CD4-positive, alpha-beta T cell treated with Interleukin-4 for 4 hours (primary cell): ENCODE measurements at regions not wholly inside any gene's neighbourhood (a gene's known extent, or its start where the extent isn't known, plus 50 kb on each side); places are given as distances from the start of the nearest gene placed in this dataset.

Experiments
- DNase-seq: peaks from one replicate; pipeline ENCODE4 v3.0.0-alpha.2; 2020

DNA sequence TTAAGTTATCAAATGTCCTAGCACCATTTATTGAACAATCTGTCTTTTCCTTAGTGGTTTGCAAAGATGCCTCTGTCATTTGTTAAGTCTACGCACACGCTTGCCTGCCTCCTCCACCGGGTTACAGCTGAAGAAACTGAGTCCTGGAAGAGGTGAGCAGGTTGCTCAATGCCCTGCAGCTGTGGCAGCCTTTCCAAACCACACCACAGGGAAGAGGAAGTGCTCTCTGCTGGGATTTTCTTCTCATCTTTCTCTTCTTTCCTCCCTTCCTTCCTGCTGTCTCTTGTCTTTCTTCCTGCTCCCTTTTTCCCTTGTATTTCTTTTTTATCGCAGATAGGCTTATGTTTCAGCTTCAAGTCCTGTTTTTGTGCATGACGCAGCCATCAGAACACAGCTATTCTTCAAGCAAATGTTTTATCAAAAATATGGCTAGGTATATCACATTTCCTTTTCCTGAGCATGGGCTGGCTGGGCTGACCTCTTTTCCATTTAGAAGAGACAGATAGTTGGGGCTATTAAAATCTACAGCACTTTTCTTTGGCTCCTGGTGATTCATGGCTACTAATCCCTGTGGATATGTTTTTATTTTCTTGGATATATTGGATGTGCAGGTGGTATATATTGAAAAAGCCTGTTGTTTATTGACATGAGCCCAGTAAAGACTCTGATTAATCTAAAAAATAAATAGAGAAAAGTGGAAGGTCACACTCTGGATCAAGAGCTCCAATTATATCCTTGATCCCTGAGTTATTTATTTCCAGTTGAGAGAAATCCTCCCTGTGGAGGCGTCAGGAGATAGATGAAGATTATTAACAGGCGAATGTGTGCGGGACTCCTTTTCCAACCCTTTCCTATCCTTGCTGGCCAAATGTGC is 214.6 kb downstream of the TSN start:
- no peak for DNase-seq

DNA sequence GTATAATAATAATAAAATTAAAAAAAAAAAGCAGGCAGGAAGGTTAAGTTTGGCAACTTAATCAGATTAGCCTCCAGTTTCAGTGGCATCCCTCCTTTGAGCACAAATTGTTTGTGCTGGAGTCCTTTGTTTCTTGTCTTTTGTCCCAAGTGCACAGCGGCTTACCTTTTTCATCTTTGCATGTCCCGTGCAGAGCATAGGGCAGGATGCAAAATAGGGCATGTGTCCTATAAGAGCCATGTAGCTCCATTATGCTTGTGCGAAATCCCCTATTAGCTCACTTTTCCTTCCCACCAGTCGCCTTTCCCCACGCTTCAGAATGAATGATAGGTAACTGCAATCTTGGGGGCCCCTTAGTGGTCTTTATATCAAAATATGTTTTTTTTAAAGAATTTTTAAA is 216.8 kb downstream of the TSN start:
- DNase-seq, result no peak

DNA sequence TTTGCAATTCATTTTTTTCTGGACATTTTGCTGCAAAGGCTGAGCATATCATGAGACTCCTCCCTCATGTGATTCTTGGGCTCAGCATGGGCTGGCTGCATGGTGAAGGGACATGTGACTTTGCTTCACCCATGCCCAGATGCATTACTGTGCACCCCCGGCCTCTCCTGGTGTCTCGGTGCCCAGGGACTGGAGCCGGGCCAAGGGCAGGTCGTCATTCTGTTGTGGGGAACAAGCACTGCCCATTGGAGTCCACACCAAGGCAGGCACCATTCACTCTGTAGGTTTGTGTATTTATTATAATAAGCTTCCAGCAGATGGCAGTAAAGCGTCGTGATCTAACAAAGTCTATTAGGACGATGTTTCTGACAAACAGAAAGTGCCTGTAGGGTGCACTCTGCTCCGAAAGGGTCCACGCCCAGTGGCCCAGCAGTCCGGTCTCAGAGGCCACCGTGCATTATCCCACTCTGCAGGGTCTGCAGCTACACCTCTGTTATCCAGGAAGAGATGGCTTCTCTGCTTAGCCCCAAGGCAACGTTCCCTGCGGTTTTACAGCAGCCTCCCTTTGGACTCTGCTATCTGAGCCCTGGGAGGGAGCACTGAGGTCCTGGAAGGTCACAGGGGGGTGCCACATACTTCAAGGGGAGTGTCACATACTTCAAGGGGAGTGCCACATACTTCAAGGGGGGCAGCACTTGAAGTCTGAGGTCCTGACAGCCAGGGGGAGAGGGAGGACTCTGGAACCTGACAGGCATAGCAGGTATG is 219.6 kb downstream of the TSN start:
- peak; percentile 65 for DNase-seq

DNA sequence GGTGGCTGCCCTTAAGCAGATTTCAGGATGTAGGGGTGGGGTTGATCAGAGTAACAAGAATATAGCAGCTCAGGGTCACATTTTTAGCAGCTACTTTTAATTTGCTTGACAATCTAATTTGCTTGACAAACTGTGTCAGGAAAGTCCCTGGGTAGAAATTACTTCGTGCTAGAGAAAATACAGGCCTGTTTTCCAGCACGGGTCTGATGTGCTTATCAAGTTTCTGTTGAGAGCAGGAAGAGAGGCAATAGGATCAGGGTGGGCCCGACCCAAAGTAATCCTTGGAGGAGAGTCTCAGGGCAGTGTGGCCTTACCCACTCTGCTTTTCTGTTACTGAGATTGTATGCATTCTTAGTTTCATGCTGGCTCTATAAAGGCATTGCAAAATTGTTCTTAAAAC is 221.5 kb downstream of the TSN start:
- no peak for DNase-seq

DNA sequence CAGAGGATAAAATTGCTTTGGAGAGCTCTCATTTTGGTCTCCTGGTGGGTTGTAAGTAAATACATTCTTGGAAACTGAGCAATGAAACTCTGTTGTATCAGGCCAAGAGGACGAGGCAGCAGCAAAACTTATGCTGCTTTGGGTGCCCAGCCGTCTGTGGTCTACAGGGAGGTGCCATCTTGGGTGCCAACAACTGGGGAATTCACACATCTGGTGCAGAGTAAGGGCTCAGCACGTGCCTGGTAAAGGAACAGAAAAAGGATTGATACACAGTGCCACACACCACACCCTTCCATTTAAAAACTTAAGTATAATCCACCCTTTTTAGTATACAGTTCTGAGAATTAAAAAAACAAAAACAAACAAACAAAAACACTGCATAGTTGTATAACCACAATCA is 221.9 kb downstream of the TSN start:
- DNase-seq, result no peak

DNA sequence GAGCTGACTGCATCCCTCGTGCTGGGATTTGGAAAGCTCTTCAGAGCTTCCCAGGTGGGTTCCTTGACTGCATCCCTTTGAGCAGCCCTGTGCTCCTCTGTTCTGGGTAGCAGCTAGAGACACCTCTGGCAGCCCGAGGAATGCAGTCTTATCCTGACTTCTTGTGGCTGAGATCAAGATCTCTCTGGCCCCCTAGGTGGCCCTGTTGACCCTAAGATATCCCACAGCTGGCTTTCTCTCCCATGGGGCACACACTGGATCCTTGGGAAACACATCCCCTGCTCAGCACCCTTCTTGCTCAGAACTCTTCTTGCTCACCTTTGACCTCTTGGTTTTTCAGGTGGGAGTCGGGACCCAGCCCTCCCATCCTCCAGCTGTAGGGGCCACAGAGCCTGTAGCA is 237.2 kb downstream of the TSN start:
- DNase-seq, result no peak

DNA sequence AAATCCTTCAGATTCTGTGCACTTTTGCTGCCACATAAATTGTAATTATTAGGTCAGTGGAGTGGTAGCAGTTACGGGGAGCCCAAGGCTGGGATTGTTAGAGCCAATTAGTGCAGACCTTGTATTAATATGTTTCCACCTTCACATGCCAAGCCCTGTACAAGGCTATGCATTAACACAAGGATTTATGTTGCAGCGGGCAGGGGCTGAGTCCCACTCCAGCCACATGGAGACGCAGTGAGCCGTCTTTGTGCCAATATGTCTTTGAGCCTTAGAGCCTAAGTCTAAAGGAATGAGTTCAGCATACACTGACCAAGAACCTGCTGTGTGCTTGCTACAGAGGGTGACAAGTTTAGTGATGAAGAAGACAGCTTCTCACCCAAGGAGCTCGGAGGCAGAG is 238.2 kb downstream of the TSN start:
- no peak for DNase-seq

DNA sequence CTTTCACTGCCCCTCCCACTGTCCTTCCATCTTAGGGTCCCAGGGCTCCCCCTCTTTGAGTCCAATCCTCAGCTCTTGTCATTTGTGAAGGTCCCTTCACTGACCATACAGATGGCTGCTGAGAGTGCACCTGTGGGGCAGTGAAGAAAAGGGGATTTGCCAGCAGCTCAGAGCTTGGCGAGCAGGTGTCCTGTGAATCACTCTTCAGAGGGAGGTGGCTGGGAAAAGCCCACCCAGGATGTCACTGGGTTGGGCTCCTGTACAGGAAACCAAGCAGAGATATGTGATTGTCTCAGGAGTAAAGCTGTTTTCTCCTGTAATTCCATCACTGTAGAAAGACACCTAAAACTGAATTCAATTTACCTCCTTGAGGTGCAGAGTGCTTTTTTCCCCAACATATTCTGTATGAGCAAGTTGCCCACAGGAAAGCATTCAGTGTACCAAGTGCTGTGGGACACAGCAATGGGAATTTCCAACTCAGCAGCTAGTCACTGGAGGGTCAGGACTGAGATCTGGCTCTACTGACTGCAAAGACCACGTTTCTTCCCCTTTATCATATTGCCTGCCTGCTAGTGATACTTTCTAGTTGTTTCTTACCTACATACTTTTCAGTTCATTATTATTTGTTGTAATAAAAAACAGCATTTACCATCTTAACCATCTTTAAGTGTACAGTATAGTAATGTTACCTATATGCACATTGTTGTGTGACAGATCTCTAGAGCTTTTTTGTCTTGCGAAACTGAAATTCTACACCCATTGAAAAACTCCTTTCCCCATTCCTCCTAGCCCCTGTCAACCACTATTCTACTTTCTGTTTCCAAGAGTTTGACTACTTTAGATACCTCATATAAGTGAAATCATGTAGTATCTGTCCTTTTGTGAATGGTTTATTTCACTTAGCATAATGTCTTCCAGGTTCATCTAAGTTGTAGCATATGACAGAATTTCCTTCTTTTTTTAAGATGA is 239.1 kb downstream of the TSN start:
- no peak for DNase-seq

DNA sequence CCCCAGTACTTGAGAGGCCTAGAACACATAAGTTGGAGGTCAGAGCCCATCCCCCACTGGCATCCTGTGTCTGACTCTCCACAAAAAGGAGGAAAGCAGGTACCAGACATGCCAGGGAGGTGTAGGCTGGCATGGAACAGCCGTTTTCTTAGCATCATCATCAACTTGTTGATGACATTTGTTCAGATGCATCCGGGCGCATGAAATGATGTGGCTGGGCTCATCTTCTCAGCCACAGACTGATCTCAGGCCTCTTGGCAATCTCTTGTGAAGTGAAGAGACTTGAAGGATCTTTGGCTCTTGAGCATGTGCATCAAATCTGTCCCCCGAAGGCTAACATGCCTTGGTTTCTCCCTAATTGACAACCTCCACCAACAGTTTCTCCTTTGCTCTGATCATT is 243.3 kb downstream of the TSN start:
- DNase-seq, result no peak

DNA sequence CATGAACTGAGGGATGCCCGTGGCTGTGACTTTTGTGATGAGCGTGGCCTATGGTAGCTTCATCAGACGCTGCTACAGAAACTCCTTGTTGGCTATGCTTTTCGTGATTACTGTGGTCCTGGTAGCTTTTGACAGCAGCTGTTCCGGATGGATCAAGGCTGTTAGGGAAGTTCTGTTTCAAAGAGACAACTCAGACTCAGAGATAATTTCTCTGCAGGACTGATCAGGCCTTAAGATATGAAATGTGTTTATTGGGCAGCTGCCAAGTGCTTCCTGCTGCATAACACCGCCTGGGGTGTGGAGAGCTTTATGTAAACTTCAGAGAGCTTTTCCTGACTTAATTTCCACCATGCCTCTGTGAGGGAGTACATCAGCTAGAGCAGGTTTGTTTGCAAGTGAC is 243.8 kb downstream of the TSN start:
- no peak for DNase-seq

DNA sequence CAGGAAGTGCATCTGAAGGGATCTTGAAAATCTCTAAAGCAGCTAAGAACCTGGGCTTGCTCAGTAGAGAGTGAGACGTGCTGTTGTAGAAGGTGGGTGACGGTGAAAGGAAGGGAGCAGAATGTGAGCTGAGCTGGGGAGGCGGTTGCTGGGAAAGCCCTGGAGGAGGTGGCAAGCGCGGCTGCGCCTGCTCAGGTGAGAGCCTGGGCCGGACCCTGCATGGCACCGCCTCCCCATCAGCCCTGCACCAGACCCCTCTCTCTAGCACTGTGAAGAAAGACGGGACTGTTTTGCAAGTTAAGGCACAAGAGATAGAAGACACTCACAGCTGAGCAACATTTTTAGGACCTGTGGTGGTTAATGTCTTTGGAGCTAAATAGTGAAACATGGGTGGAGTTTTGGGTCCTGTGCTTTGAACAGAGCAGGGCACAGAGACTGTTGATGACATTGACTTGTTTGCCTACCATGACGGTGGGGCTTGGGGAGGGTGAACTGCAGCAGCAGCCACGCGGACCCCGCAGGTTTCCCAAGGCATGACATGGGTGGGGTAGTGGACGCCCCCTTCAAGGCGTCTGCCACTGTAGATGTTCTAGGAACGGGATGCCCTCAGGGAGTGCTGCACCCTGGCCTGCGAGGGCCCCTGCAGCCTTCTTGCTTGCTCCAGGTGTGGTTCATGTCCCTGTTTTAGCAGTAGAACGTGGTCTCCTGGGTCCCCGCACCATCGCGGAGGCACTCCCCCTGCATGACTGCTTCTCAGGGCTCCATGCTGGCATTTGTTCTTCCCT is 245.3 kb downstream of the TSN start:
- no peak for DNase-seq

DNA sequence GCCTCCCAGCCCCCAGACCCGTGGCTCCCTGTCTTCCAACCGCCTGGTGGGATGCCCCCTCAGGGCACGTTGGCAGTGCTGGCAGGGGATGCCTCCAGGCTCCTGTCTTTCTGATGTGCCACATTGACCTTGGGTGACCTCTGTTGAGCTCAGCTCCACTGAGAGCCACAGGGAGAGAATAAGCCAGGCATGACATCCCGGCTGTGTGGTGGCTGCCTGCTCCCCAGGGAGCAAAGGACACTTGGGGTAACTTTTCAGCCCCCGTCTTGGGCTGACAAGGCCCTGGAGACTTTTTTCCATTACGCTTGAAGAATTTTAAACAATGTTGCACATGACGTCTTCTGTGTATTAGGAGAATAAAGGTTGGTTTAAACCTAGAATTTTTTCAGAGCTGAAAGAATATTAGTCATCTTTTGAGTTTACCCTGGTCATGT is 246.0 kb downstream of the TSN start:
- DNase-seq, result no peak

DNA sequence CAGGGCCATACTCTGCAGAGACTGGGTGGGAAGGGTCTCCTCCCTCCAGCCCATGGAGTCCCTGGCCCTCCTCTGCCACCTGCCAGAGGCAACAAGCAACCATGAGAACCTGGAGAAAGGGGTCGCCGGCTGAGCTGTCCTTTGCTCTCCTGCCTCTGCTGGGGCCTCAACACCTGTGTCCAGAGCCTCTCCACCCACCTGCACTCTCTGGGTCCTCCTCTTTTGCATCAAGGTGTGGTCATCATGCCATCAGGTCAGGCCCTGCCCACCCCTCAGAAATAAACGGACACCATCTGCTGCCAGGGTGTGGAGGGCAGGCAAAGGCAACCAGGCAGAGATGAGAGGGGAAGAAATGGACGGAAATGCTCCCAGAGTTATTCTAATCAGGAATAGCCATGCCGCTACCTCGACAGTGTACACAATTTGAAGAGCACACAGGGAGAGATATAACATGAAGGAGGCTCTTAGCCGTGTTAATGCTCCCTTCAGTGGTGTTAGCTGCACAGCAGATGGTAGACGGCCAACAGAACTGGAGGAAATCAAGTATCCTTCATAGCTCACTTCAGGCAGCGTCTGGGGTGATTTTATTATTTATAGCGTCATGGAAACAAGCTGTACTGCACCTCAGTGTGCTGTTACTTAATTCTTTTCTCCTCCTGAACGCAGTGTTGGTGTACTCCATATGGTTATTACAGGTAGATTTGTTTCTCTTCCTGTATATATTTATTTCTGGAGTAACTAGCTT is 247.9 kb downstream of the TSN start:
- no peak for DNase-seq

DNA sequence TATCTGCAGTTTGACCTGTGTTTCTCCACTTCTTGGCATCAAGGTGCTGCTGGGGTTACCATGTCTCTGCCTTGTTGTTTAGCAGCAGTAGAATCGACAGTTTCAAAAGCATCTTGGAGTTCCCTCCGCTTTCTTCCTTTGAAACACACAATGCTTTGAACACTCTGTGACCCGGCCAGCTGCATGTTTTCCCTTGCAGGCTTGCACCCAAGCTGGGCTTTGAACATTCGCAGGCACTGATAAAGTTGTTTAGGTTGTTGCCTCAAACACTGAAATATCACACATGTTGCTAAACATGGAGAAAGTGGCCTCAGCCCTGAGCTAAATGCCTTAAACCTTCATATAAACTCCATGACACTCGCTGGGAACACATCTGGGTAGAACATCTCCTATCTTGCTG is 251.7 kb downstream of the TSN start:
- no peak for DNase-seq

DNA sequence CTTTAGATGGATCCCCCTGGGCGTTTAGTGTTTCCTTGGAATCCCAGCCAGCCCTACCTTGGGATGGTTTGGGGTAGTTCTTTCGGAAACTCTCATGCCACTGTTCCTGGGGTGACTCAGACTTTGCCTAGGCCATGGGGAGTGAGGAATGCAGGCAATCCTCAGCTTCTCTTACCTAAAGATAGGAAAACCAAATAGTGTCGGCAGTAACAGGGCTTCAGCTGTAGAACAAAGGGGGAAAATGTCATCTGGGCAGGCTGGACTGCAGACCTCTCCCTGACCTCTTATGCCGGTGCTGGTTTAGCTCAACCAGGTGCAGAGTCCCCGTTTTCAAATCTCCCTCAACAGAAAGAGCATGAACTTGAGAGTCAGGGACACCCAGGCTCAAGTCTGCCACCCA is 252.1 kb downstream of the TSN start:
- DNase-seq, result no peak

DNA sequence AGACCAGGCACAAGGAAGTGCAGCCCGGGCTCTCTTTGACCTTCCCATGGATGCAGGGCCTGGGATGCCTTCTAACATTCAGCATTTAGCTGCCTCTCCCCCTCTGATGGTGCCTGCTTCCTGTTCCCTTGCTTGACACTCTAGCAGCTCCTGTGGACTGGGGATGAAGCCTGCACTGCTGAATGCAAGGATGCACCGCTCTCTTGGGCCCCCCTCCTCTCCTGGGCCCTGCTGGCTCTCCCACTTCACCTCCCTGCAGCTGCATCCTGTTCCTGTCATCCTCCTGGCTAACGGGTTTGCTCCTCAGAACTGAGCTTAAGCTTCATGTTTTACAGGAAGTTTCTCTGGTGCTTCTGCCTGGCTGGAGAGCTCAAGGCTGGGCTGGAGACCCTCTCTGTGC is 254.1 kb downstream of the TSN start:
- no peak for DNase-seq

DNA sequence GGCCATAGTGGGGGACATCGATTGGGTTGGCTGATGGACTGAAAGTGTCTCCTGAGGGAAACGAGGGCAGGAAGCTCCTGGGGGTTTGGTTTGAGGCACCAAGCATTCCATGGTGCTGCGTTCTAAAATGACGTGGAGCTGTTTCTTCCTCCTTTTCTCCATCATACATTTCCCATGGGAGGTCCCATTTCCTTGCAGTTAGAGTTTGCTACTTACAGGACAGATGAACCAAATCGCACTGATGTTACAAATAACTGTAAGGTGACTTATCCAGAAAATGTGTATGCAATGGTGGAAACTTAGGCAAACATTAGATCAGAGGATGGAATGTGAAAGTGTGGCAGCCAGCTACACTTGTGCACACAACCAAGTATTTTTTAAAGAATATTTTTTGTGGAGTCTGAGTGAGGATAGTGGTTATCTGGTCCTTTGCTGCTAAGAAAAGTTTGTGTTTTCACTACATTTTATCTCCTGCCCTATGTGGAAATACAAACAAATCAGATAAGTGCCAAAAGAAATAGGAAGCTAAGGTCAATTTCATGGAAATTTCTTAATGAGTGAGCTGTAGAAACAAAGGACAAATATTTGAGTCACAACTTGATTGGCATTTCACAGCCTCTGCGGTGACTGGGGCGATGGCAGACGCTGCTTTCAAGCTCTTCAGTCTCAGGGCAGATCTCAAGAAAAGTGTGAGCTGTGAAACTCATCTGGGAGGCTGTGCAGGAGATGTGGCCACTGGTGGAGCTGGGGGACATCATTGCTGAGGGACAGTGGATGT is 256.2 kb downstream of the TSN start:
- DNase-seq, result no peak

DNA sequence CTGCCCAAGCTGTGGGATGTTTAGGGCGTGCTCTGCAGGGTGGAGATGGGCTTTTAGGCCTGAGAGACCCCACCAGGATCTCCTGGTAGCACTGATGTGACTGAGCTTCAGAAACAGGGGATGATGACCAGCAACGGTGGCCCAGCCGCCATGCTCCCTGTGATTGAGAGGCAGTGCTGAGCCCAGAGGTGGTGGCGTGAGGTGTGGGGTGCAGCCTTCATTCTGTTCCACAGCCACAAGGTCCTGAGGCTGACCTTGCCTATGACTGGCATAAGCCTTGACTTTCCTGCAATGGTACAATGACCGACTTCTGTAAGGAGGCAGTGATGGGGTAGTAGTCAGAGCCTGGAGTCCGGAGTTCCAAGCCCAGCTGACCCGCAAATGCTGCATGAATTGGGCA is 263.3 kb downstream of the TSN start:
- no peak for DNase-seq

DNA sequence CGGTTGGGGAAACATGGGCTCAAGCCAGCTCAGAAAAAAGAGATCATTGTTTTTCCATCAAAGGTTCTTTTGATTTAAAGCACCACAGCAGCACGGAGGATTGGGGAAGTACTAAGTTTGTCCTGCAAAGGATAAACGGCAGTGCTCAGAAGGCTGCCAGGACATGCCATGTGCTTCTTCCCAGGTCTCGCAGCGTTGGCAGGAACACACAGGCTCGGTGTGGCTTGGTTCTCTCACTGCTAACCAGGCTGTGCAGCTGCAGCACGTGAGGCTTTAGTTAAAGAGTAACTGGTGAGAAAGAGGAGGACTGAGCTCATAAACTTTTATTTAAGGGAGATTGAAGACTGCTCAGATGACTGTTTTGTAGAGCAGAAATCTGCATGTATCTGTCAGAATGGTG is 264.3 kb downstream of the TSN start:
- DNase-seq, result no peak

DNA sequence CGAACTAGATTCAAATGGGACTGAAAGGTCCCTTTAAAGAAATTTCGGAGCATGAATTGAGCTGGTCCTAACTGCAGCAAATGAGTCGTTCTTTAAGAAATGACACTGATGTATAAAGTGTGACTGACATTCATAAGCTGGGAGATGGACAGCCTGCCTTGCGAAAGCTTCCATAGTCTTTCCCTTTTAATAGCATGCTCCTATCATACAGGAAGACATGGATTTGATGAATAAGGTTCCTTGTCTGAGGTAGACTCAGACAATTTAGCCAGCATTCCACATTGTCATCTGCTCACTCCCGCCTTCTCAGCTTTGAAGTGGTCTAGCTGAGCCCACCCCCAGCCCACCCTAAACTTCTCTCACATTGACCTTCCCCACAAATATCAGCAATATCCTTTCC is 264.9 kb downstream of the TSN start:
- no peak for DNase-seq

DNA sequence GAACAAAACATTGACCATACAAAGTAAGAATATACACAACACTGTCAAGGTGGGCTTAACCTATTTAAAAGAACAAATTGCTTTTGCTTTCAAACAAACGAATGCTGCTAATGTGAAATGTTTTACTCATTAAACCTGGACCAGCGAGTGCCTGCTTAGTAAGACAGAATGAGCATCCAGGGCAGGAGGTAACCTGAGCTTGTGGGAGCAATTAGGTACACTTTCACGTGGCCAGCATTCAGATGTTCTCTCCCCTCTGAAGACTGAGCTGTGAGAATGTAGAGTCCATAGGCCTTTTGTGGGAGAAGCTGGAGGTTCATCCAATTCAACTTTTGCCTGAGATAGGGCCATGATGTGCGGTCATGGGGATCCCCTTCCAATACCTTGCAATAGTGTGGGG is 266.5 kb downstream of the TSN start:
- no peak for DNase-seq
